GM23248 (cell line): ENCODE measurements at regions not wholly inside any gene's neighbourhood (a gene's known extent, or its start where the extent isn't known, plus 50 kb on each side); places are given as distances from the start of the nearest gene placed in this dataset.

ENCODE experiments used
- EZH2 ChIP-seq: fragments of 200-600 bp; sonication (generic); IDR thresholded peaks from 2 replicates; pipeline ENCODE4 v1.6.1; 2018; ENCODE audit warnings: antibody characterized with exemption, mild to moderate bottlenecking; ENCODE audit not compliant: insufficient read depth, poor library complexity, severe bottlenecking
- EZH2phosphoT487 ChIP-seq: fragments of 200-600 bp; sonication (generic); IDR thresholded peaks from 2 replicates; pipeline ENCODE4 v1.6.1; 2018; ENCODE audit warnings: antibody characterized with exemption, moderate library complexity, mild to moderate bottlenecking, low read depth; ENCODE audit not compliant: insufficient read depth

- no peak for TF ChIP-seq EZH2
- TF ChIP-seq EZH2phosphoT487 = no peak
These were observed 208.1 kb downstream of the PRDM2 start for GRCh38 chr1:13908128-13908527.
